Erythroblast (primary cell): ENCODE measurements at regions not wholly inside any gene's neighbourhood (a gene's known extent, or its start where the extent isn't known, plus 50 kb on each side); places are given as distances from the start of the nearest gene placed in this dataset.

Experiments
- GATA1 ChIP-seq: IDR thresholded peaks from 2 replicates; pipeline ENCODE4 v1.6.1; 2011; ENCODE audit warnings: low read depth, mild to moderate bottlenecking, control low read depth, low read length, moderate library complexity
- POLR2A ChIP-seq: IDR thresholded peaks from 2 replicates; pipeline ENCODE4 v1.6.1; 2011; ENCODE audit warnings: mild to moderate bottlenecking, low read length

- no peak for TF ChIP-seq POLR2A
- no peak for TF ChIP-seq GATA1
Measured at GRCh38 chr13:111494641-111495040, 174.2 kb downstream of the TEX29 start.
